ENCODE measurements at regions not wholly inside any gene's neighbourhood (a gene's known extent, or its start where the extent isn't known, plus 50 kb on each side); places are given as distances from the start of the nearest gene placed in this dataset.

DNA sequence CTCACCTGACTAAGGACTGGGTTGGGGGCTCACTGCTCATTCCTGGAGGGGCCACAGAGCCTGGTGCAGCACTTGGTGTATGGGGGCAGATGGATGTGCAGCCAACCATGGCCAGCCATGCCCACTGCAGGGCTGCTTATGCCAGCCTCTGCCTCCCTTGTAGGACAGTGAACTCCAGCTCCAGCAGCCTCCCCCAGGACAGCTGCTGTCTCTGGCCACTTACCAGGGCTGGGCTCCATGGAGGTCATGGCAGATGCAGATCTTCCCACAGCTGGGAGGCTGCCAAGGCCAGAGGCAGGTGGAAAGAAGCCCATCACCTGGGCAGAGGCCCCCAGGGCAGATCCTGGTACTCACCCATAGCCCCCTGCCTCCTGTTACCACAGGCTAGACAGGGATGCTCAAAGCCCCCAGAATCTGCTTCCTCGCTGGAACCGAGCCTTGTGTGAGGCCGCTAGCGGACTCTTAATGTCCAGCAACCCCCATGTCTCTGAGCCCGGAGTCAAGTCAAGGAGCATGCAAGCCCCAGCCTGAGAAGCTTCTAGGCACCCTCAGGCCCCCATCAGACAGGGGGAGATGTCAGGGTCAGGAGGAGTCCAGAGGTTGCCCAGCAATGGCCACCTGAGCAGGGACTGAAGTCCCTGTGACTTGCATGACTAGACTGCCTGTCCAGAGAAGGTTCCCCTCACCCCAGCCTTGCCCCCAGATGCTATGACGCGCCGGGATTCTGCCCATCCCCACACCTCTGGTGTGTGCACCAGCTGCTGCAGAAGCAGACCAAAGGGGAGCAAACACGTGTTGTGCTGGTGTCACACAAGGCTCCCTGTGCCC, 123.6 kb downstream of the TWIST2 start:
- DNase-seq (ENCODE audit: low spot score in 2 of 2) (no peak), ATAC-seq (replicated peaks; ENCODE audit: extremely low read depth, poor library complexity, severe bottlenecking) (no peak)
- peaks cover 12% of the 10 kb centered on the region for H3K9me3 Mint-ChIP-seq
- peaks cover 2% of the 10 kb centered on the region for H3K36me3 Mint-ChIP-seq (ENCODE audit: insufficient read depth)
- peaks cover 78% of the 10 kb centered on the region for H3K27me3 Mint-ChIP-seq
- H3K4me3 Mint-ChIP-seq = no peak overlapping the region
- no peak overlapping the region for H3K27ac Mint-ChIP-seq (ENCODE audit: low read depth)
- no peaks in the 10 kb centered on the region for H3K4me1 Mint-ChIP-seq

DNA sequence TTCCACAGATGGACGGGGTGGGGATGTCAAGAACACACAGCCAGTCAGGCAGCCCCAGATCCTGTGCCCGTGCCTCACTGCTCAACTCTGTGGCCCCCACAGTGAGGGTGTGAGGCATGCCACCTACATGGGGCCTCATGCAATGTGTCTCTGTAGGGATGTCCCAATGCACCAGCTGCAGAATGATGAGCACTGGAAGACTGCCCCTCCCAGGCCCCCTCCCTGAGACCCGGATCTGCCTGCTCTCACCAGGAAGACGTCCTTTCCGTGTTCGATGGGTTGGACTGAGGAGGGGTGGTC, 124.2 kb downstream of the TWIST2 start:
- Mint-ChIP-seq H3K36me3 (ENCODE audit: insufficient read depth) (peaks cover 2% of the 10 kb centered on the region), H3K4me1 (no peaks in the 10 kb centered on the region), H3K4me3 (no peak overlapping the region), H3K9me3 (peaks cover 12% of the 10 kb centered on the region), H3K27me3 (peaks cover 81% of the 10 kb centered on the region), H3K27ac (ENCODE audit: low read depth) (no peak overlapping the region)
- DNase-seq (ENCODE audit: low spot score in 2 of 2) = no peak
- no peak for ATAC-seq (replicated peaks; ENCODE audit: extremely low read depth, poor library complexity, severe bottlenecking)

DNA sequence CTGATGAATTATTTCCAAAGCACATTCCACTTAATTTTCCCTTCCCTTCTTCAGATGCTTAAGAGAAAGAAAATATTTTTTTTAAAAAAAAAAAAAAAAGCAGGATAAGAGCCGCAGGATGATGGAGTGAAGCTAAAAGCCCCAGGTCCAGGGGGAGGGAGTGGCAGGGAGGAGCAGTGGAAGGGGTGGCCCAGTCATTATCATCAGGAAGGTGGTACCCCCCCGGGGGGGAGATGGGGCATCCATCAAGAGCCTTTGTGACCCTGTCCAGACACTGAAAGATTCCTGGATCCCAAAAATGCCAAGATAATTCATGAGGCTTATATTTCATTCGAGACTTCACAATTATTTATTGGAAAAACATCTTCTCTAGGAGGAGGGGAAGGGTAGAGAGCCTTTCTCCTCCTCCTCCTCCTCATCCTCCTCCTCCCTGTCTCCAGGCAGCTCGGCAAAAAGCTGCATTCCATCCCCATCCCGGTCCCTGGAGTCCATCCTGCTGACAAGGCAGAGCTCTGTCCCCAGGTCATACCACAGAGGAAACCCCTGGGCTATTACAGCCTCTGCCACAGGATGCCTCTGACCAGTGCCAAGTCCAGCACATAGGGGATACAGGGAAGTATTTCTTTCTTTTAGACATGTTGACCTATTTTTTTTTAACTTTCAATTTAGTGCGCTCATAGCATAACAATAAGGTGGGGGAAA, 125.3 kb downstream of the TWIST2 start:
- Mint-ChIP-seq H3K27me3 (peaks cover 75% of the 10 kb centered on the region), H3K4me1 (no peaks in the 10 kb centered on the region), H3K4me3 (no peak overlapping the region), H3K27ac (ENCODE audit: low read depth) (peak overlapping the region; percentile 47), H3K36me3 (ENCODE audit: insufficient read depth) (peaks cover 2% of the 10 kb centered on the region), H3K9me3 (peaks cover 12% of the 10 kb centered on the region)
- ATAC-seq (replicated peaks; ENCODE audit: extremely low read depth, poor library complexity, severe bottlenecking) (no peak), DNase-seq (ENCODE audit: low spot score in 2 of 2) (no peak)

DNA sequence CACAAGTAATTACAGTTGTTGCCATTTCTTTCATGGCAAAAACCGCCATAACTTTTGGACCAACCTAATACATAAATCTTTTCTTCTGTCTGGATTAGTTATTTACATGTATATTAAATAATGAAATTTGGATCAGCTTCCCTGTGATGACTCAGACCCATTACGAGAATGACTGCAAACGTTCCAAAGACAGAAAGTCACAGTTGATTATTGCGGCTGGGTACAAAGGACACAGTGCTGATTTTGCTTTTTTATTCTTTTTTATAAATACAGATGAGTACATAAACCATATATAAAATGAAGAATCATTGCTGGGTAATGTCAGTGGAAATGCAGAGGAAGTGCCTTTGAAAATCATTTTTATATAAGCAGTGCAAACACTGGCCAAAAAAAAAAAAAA, 126.2 kb downstream of the TWIST2 start:
- H3K4me1 Mint-ChIP-seq = no peaks in the 10 kb centered on the region
- no peak for DNase-seq (ENCODE audit: low spot score in 2 of 2)
- no peak for ATAC-seq (replicated peaks; ENCODE audit: extremely low read depth, poor library complexity, severe bottlenecking)
- H3K9me3 Mint-ChIP-seq = peaks cover 12% of the 10 kb centered on the region
- peak overlapping the region; percentile 47 for H3K27ac Mint-ChIP-seq (ENCODE audit: low read depth)
- H3K36me3 Mint-ChIP-seq (ENCODE audit: insufficient read depth) = peaks cover 2% of the 10 kb centered on the region
- H3K4me3 Mint-ChIP-seq = no peak overlapping the region
- H3K27me3 Mint-ChIP-seq = peaks cover 80% of the 10 kb centered on the region

DNA sequence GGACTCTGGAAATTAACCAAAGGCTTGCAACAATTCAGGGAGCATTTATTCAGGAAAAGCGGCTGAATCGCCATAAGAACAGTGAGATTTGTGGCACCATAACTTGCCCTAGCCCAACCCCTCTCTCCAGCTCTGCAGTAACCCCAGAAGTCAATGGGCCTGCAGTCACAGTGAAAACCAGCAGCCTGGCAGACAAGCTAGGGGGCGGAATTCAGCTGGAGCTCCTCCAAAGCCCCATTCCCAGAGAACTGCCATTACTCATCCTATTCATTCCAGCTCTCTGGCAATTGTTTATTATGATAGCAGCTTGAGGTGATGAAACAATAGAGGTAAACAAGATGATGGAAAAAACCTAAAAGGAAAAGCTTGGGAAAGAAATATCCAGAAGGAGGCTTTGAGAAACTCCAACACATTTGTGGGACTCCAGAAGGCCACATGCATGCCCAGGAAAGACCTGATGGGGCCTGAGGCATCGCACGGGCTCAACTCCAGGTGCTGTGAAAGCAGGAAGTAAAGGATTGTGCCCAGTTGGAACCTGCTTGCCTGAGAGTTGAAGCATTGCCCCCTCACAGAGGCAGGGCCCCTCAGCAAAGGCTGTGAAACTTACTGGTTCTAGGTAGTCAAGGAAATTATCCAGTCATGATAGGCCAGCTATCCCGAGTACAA, 126.7 kb downstream of the TWIST2 start:
- H3K9me3 Mint-ChIP-seq = peaks cover 17% of the 10 kb centered on the region
- H3K27me3 Mint-ChIP-seq = peaks cover 80% of the 10 kb centered on the region
- no peak for DNase-seq (ENCODE audit: low spot score in 2 of 2)
- H3K4me3 Mint-ChIP-seq = no peak overlapping the region
- H3K27ac Mint-ChIP-seq (ENCODE audit: low read depth) = no peak overlapping the region
- no peak for ATAC-seq (replicated peaks; ENCODE audit: extremely low read depth, poor library complexity, severe bottlenecking)
- no peaks in the 10 kb centered on the region for H3K4me1 Mint-ChIP-seq
- peaks cover 2% of the 10 kb centered on the region for H3K36me3 Mint-ChIP-seq (ENCODE audit: insufficient read depth)

DNA sequence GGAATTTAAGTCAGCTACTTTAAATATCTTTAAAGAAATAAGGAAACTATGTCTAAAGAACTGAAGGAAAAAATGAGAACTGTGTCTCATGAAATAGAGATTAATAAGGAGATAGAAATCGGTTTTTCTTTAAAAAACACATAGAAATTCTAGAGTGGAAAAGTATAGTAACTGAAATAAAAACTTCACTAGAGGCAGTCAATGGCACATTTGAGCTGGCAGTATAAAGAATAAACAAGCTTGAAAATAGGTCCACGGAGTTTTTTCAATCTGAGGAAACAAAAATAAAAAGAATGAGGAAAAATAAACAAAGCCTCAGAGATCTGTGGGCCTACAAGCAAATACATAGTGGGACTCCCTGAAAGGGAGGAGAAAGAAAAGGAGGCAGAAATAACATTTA, 127.5 kb downstream of the TWIST2 start:
- peaks cover 2% of the 10 kb centered on the region for H3K36me3 Mint-ChIP-seq (ENCODE audit: insufficient read depth)
- ATAC-seq (replicated peaks; ENCODE audit: extremely low read depth, poor library complexity, severe bottlenecking) (no peak), DNase-seq (ENCODE audit: low spot score in 2 of 2) (no peak)
- no peak overlapping the region for H3K4me3 Mint-ChIP-seq
- no peaks in the 10 kb centered on the region for H3K4me1 Mint-ChIP-seq
- H3K27ac Mint-ChIP-seq (ENCODE audit: low read depth) = no peak overlapping the region
- H3K27me3 Mint-ChIP-seq = peaks cover 77% of the 10 kb centered on the region
- peaks cover 17% of the 10 kb centered on the region for H3K9me3 Mint-ChIP-seq

DNA sequence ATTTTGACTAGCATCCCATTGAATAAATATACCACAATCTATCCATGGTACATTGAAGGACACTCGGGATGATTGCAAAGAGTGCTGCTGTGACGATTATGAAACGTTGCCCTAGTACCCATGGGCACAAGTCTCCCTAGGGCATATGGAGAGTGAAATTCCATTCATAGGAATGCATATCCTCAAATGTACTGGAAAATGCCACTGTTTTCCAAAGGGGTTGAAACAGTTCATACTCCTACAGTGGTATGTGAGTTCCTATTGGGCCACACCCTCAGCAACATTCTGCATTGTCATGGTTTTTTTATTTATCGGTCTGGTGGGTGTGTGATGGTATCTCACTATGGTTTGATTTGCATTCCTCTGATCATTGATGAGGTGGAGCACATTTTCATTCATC, 130.6 kb downstream of the TWIST2 start:
- DNase-seq (ENCODE audit: low spot score in 2 of 2) = no peak
- no peak overlapping the region for H3K4me3 Mint-ChIP-seq
- no peak overlapping the region for H3K27ac Mint-ChIP-seq (ENCODE audit: low read depth)
- no peaks in the 10 kb centered on the region for H3K4me1 Mint-ChIP-seq
- peaks cover 17% of the 10 kb centered on the region for H3K9me3 Mint-ChIP-seq
- ATAC-seq (replicated peaks; ENCODE audit: extremely low read depth, poor library complexity, severe bottlenecking) = no peak
- no peaks in the 10 kb centered on the region for H3K36me3 Mint-ChIP-seq (ENCODE audit: insufficient read depth)
- peaks cover 55% of the 10 kb centered on the region for H3K27me3 Mint-ChIP-seq

DNA sequence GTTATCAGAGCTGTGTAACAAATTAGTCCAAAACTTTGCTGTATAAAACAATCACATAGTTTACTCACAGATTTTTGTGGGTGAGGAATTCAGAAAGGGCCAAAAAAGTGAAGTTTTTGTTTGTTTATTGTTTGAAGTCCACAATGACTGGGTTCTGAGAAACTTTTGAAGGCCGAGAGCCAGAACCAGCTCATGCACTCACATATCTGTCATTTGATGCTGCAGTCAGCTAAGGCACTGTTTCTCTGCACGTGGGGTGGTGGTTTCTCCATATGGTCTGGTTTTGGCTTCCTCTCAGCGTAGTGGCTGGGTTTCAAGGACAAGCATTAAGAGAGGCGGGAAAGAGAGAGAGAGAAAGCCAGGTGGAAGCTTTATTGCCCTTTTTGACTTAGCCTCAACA, 131.8 kb downstream of the TWIST2 start:
- H3K4me3 Mint-ChIP-seq = no peak overlapping the region
- H3K27ac Mint-ChIP-seq (ENCODE audit: low read depth) = no peak overlapping the region
- H3K36me3 Mint-ChIP-seq (ENCODE audit: insufficient read depth) = no peaks in the 10 kb centered on the region
- peaks cover 17% of the 10 kb centered on the region for H3K9me3 Mint-ChIP-seq
- peaks cover 47% of the 10 kb centered on the region for H3K27me3 Mint-ChIP-seq
- no peak for ATAC-seq (replicated peaks; ENCODE audit: extremely low read depth, poor library complexity, severe bottlenecking)
- H3K4me1 Mint-ChIP-seq = no peaks in the 10 kb centered on the region
- DNase-seq (ENCODE audit: low spot score in 2 of 2) = no peak

DNA sequence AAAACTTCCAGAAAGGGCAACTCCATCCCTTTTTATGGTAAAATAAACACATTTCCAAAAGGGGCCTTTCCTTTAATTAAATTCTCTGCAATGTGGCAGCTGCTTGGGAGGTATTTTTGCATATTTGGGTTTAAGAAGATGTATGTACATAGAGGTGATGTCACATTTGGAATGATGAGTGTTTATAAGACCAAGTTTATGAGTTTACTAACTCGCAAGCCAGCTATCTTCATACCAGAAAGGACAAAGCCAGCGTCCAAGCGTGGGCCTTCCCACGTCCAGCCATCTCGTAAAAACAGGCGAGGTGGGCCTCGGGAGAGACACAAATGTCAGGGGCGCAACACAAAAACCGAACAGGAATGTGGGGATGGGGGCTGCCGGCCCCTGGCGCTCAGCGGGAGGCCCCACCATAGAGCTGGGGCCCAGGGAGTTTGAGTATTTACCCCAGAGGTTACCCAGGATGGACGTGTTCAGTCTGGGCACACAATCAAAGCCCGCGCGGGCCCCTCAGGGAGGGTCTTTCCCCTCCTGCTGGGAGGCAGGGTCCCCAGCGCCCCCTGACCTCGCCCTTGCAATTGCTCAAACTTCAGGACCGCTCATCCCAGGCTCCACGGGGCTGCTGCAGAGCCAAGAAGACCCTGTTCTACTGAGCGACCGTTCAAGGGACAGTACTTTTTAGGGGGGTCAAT, 137.3 kb downstream of the TWIST2 start:
- H3K4me1 Mint-ChIP-seq = no peaks in the 10 kb centered on the region
- H3K36me3 Mint-ChIP-seq (ENCODE audit: insufficient read depth) = peaks cover 2% of the 10 kb centered on the region
- no peak overlapping the region for H3K4me3 Mint-ChIP-seq
- ATAC-seq (replicated peaks; ENCODE audit: extremely low read depth, poor library complexity, severe bottlenecking) (no peak), DNase-seq (ENCODE audit: low spot score in 2 of 2) (no peak)
- no peak overlapping the region for H3K27ac Mint-ChIP-seq (ENCODE audit: low read depth)
- peaks cover 25% of the 10 kb centered on the region for H3K27me3 Mint-ChIP-seq
- no peaks in the 10 kb centered on the region for H3K9me3 Mint-ChIP-seq

DNA sequence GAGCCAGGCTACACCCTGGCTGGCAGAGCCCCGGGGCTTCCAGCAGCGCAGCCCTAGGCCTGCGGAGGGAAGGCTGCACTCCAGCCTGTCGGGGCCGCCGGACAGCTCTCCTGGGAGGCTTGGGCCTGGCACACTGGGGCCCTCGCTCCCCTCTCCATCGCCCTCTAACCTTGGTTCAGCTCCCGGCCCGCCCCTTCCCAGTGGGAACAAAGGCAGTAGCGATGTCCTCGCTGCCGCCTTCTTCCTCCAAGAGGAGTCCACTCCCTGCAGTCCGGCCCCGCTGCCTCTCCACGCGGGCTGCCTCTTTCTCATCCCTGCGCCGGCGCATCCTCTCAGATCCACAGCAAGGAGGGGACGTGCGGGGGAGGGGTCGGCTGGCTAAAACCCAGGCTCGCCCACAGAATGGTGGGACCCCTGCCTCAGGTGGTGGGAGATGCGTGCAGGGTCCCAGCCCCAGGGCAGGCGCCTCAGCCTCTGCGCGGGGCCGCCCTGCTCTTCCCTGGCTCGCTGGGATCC, 138.1 kb downstream of the TWIST2 start:
- no peak for DNase-seq (ENCODE audit: low spot score in 2 of 2)
- Mint-ChIP-seq H3K9me3 (no peaks in the 10 kb centered on the region), H3K27me3 (peaks cover 27% of the 10 kb centered on the region), H3K36me3 (ENCODE audit: insufficient read depth) (peaks cover 2% of the 10 kb centered on the region), H3K4me3 (no peak overlapping the region), H3K27ac (ENCODE audit: low read depth) (no peak overlapping the region), H3K4me1 (no peaks in the 10 kb centered on the region)
- no peak for ATAC-seq (replicated peaks; ENCODE audit: extremely low read depth, poor library complexity, severe bottlenecking)

DNA sequence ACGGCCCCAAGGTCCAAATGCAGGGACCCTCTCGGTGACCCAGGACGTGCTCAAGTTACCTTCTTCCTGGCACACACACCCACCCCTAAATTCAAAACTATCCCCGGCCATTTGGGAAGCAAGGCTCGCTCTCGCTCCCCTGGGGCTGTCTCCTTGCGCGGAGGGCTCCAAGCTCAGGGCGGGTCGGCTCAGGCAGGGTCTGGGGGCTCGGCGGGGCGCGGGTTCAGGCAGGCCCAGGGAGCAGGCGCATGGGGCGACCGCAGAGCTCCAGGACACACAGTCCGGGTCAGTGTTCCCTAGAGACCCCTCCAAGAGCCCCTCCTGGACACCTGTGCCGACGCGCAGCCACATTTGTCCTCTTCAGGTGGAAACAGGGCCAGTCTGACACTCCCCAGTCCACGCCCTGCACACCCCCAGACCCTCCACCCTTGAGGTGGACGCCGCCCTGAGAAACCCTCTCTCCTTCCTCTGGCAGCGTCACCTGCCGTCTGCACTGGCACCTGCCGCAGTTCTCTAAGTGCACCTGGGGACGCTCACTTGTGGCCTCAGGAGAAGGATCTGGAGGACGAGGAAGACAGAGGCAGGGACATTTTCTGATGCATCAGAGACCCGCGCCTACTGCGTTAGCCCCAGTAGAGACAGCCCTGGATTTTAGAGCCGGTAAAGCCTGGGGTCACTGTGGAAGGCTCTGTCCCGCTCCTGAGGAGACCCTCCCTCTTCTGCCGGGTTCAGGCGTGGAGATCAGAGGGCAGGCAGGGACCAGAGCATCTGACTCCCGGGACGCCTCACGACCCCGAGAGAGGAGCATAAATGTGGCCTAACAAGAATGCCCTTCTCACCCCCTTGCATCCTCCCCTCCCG, 138.8 kb downstream of the TWIST2 start:
- DNase-seq (ENCODE audit: low spot score in 2 of 2) (peak in 1 of 2 donors; percentile 12), ATAC-seq (replicated peaks; ENCODE audit: extremely low read depth, poor library complexity, severe bottlenecking) (no peak)
- H3K27me3 Mint-ChIP-seq = peaks cover 34% of the 10 kb centered on the region

More for the DNA sequence above, 138.8 kb downstream of the TWIST2 start:
- no peaks in the 10 kb centered on the region for H3K9me3 Mint-ChIP-seq
- no peak overlapping the region for H3K27ac Mint-ChIP-seq (ENCODE audit: low read depth)
- H3K36me3 Mint-ChIP-seq (ENCODE audit: insufficient read depth) = peaks cover 2% of the 10 kb centered on the region
- no peak overlapping the region for H3K4me3 Mint-ChIP-seq
- H3K4me1 Mint-ChIP-seq = no peaks in the 10 kb centered on the region
